HG02970 (cell line): ENCODE measurements at regions not wholly inside any gene's neighbourhood (a gene's known extent, or its start where the extent isn't known, plus 50 kb on each side); places are given as distances from the start of the nearest gene placed in this dataset.

Experiments used
- ATAC-seq: cut with Tn5 transposase; IDR thresholded peaks from one replicate; pipeline ENCODE4 v1.9.1; 2021; ENCODE audit warnings: mild to moderate bottlenecking, moderate library complexity, moderate number of reproducible peaks; ENCODE audit not compliant: unreplicated experiment, low FRiP score

DNA sequence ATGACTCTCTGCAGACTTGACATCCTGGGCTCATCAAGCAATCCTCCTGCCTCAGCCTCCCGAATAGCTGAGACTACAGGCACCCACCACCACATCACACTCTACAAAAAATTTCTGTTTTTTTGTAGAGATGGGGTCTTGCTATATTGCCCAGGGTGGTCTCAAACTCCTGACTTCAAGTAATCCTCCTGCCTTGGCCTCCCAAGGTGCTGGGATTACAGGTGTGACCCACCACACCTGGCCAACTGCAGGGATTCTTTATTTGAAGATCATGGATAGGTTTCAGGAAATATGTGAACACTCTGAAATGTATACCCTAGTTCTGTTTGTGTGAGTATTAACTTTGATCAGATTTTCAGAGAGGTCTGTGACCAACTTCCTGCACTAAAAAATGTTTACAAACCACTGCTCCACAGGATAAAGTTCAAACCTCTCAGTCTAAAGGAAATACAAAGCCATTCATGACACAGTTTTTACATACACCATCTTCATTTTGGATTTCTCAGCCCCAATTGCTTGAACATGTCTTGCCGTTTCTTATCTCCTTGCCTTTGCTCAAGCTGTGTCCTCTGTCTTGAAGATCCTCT lies 252.3 kb upstream of the FGGY start:
- ATAC-seq, result no peak

DNA sequence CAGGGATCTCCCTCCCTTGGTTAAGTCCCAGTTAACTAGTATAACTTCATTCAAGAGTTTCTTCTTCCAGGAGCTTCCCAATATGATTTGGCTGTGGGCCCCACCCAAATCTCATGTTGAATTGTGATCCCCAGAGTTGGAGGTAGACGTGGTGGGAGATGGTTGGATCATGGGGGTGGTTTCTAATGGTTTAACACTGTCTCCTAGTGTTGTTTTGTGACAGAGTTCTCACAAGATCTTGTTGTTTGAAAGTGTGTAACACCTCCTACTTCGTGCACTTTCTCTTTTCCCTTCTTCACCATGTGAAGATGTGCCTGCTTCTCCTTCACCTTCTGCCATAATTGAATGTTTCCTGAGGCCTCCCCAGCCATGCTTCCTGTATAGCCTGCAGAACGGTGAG lies 251.8 kb upstream of the FGGY start:
- no peak for ATAC-seq

DNA sequence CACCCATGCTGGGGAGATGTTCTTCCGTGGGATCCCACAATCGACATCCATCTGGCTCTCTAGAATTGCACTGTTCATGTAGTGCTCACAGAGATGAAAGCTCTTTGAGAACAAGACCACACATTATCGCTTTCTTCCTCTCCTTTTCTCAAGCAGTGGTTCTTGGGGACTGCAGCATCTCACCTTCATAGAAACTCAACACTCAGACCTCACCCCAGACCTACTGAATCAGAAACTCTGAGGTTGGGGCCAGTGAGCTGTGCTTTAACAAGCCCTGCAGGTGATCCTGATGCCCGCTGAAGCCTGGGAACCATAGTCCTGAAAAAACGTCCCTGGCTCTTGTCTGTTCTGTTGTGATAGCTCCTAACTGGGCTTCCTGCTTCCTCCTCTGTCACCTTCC lies 251.3 kb upstream of the FGGY start:
- ATAC-seq, result no peak

DNA sequence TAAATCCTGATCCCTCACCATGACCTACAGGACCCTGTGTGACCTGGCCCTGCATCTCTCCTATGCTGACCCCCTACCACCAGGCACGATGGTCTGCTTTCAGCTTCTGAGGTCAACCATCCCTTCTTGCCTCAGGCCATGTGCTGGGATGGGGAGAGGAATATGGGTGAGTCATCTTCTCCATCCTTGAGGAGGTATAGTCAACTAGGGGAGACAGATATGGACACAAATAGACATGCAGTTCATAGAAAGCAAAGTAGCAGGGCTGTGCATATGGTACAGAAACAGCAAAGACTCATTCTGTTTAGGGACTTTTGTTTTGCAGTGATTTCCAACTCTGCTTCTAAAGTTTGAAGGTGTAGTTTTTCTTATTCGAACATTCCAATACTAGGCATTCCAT lies 250.8 kb upstream of the FGGY start:
- no peak for ATAC-seq

DNA sequence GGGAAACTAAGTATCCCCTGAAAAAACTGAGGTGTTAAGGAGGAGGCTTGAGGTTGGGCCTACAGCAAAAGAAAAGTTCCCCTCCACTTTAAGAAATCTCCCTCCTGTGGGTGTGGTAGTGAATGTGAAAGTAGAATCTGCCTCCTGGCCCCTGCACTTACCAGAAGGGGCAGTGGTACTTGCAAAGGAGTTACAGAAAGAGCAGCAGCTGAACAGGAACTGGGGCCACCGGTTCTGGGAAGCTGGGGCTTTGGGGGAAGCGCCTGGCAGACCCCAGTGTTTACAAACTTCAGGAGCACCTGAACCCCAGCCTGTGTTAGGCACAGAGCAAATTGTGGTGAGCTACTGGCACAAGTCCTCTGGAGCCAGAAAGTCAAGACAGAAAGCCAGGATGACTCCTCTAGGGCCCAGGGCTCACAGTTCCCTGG lies 250.2 kb upstream of the FGGY start:
- peak; percentile 83 for ATAC-seq

DNA sequence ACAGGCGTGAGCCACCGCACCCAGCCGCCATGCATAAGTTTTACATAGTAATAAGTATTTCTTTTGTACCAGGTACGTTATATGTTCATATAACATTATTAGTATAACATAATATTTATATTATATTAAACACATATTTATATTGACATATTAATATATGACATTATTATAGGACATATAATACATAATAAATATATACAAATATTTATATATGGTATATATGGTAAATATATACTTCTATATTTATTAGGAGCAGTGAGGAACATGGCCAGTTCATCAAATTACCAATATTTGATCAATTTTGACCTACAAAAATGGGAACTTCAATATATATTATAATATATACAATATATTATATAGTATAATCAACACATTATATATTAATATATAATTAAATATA lies 245.9 kb upstream of the FGGY start:
- ATAC-seq, result no peak

DNA sequence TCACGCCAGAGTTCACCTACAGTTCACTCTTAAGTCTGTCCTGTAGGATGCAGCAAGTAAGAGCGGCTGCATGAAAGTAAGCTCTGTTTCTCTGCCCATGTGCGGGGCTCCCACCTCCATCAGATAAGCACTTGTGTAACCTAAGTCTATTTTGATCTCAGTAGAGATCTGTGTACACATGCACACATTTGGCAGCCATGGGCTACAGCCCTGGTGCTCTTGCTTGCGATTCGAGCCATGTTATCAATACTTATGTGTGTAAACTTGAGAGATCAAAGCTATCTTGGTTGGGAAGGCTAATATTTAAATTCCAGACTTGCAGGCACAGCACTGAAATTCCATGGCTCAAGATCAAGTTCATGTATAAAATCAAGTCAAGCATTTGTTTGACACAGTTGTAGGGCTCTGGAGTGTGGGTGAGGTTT lies 244.7 kb upstream of the FGGY start:
- no peak for ATAC-seq

DNA sequence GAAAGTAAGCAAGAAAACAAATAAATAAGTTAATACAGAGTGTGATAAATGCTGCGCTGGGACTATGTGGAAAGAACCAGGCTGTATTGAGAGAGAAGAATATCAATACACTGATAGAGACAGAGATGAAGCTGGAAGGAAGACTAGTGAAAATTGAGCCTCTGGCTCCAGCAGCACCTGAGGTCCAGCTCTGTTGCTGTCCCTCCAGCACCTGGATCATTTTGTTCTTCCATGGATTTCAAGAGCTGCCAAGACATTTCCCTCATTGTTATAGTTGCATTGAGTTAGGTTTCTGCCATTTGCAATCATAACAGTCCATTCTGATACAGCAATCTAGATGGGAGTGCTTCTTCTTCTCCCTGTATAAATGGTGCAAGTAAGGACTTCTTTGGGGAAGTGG lies 242.7 kb upstream of the FGGY start:
- ATAC-seq, result no peak

DNA sequence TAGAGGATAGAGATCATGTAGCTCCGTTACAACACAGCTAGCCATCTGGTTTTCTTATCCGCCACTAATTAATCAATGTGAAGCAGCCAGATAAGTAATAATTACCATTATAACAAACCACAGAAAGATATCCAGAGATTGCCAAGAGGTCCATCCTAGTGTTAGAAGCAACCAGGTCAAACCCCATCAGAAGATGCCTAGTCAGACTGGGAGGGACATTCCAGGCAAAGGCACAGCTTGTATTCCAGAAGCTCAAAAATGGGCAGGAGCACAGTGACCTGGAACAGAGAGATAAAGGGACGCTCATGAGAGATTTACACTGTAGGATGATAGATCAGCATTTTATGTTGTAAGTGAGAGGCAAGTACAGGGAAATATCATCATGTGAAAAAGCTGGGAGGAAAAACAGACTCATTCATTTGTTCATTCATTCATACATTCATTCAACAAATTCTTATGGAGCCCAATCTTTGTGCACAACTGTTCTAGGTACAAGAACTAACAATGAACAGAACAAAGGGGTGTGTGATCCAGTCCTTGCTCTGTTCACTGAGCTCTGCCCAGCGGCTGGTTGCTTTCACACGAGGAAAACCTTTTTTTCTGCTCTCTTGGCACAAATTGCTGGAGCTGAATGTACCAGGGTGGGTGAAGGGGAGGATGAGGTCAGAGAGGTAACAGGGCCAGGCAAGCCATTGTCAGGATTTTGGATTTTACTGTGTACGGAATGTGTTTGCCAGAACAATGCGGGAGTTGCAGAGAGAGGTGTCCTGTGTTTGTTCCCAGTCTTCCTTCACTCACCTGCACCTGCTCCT lies 240.8 kb upstream of the FGGY start:
- no peak for ATAC-seq

DNA sequence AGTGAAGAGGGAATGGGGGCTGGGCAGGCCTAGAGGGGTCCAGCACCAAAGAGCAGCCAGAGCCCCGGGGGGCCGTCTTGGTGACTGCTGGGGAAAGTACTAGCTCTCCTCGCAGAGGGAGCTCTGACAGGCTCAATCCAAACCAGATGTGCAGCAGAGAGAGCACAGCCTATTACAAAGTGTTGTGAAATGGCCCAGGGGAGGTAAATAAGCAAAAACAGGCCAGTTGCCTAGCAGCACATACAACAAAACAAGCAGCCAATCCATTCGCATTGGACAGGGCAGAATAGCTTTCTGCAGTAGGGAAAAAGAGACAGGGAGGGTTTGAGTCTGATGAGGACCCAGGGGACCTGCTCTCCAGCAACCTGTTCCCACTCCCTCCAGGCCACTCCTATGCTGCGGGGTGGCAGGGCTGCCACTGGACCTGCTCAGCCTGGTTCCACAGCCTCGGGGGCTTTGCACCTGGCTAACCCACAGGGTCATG lies 239.6 kb upstream of the FGGY start:
- no peak for ATAC-seq

DNA sequence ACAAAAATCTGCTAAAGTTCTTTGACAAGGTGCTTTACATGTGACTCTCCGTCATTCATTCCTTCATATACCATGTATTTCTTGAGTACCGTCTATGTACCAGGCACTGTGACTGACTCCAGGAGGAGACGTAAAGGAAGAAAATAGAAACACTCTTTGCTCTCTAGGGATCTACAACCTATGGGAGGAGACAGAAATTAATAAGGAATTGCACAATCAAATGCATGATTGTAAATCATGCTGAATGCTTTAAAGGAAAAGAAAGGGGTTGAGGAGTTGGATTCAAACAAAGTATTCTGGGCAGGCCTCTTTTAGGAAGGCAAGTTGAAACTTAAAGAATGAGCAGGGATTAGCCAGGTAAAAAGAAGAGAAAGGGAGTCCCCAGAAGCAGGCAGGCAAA lies 239.1 kb upstream of the FGGY start:
- ATAC-seq, result no peak

DNA sequence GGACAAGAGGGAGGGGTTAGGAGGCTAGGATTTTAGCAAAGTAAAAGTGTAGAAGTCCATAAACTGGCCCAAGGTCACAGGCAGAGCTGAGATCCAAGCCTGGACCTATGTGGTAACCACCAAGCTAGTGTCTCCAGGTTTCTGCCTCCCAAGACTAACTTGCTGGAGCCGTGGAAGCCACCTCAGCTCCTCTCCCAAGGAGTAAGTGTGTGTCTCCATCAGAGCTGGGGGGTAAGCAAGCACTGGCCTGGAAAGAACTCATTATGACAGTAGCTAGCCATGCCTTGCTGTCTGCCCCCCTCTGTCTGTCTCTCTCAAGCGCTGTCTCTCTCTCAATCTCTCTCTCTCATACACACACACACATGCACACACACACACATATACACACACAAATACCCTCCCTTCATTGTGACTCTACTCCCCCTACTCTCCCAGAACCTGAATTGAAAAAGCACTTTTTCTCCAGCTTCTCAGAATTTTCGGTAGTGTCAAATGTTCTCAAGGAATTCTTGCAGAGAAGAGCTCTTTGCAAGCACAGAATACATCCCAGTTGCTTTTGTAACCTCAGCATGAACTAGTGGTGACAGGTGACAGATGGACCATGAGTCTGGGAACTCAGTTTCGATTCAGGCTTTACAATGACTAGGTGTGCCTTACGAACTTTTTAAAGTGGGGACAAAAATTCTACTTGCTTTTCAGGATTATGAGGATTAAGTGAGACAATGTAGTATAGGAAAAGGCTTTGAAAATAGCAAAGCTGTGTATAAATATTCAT lies 238.0 kb upstream of the FGGY start:
- no peak for ATAC-seq

DNA sequence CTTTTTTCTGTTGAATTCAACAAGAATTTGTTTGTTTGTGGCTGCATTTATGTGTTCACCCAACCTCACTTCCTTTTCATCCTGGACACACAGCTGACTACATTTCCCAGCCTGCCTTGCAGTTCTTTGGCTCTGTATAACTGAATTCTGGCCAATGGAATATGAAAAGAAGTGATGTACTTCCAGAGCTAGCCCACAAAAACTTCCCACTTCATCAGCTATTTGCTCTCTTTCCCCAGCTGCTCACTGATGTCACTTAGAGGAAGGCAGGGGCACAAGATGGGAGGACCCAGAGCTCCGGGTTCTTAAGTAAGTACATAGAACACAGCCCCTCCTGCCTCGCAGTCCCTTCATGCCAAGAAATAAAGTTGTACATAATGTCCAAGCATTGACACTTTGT lies 235.0 kb upstream of the FGGY start:
- no peak for ATAC-seq

DNA sequence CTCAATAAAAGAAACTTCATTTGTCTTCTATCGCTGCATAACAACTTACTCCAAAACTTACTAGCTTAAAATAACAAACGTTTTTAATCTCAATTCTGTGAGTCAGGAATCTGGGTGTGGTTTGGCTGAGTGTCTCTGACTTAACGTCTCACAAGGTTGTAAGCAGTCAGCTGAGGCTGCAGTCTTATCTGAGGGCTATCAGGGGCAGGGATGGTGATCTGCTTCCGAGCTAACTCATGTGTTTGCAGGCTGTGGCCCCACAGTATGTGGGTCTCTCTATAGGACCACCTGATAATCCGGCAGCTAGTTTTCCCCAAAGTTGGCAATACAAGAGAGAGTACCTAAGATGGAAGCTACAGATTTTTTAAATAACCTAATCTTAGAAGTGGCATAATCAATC lies 234.2 kb upstream of the FGGY start:
- ATAC-seq, result no peak

DNA sequence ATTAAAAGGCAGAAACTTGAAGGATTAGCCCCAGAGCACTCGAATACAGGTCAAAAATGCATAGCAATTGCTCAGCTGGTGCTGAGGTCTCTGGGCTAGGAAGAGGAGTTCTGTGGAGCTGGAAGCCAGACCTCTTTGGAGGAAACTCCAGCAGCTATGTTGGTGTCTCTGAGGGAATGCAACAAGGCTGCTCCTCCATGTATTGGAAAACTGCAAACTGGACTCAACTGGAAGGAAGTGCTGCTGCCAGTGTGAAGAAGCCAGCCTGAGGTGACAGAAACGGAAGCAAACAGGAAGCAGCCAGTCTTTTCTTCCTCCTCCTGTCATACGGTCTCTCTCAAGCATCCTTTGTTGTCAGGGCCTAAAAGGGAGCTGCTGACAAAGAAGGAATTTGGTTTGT lies 233.4 kb upstream of the FGGY start:
- no peak for ATAC-seq

DNA sequence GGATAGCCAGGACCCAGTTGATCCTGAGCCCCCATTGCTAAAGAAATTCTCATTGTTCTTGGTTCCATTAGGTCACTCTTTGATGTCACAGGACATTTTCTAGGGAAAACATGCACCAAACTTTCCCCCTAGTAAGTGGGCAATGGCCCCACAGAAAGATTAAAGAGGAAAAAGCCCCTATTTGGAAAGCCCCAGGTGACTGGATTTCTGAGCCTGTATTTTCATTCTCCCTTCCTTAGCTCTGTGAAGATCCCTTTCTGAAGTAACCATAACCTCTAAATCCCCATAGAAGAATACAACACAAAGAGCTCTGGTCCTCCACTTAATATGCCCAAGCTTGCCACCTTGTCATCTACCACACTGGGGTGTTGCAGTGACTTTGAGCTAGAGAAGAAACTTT lies 232.3 kb upstream of the FGGY start:
- ATAC-seq, result no peak

DNA sequence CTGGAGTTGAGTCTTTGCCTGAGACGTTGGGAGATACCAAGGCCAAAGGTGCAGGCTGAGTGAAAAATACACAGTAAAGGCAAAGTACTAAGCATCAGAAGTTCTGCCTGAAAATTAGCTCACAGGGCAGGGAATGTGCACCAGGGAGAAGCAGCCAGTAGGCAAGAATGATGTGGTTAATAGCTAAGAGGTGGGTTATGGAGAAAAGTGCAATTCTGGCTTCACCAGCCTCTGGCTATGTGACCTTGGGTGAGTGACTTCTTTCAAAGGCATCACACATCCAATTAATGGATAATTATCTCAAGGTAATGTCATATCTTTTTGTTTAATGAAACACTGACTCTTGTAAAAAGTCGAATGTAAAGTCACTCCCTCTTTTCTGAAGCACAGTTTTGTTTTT lies 230.7 kb upstream of the FGGY start:
- no peak for ATAC-seq

DNA sequence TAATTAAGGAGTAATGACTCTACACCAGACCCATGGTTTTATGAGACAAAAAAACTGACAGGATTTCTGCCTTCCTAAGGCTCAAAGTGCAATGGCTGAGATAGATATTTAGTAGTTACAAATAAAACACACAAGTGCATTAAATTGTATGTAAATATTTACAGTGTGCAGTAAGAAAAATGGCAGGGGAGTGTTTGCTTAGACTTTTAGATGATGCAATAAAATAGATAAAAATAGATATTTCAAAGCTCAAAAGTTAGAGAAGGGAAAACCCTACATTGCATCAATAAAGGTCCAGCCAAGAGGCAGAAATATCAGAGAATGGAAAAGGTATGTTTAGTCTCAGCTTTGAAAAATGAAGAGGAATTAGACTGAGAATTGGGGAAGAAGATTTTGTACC lies 226.3 kb upstream of the FGGY start:
- ATAC-seq, result no peak

DNA sequence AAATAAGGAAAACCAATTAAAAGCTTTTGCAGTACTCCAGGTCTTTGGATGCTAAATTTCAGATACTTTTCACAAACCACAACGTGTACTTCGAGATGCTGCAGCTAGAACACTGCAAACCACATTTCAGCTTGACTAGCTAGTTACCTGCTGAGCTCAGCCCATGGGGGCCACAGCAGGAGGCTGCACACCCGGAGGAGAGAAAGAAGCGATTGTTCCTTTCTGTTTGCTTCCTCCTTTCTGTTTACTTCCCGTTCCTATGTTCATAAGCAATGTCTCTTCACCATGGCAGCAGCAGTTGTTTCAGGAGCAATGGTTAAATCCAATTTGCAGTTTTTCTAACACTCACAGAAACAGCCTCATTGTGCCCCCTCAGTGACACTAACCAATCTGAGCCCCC lies 225.6 kb upstream of the FGGY start:
- ATAC-seq, result no peak

DNA sequence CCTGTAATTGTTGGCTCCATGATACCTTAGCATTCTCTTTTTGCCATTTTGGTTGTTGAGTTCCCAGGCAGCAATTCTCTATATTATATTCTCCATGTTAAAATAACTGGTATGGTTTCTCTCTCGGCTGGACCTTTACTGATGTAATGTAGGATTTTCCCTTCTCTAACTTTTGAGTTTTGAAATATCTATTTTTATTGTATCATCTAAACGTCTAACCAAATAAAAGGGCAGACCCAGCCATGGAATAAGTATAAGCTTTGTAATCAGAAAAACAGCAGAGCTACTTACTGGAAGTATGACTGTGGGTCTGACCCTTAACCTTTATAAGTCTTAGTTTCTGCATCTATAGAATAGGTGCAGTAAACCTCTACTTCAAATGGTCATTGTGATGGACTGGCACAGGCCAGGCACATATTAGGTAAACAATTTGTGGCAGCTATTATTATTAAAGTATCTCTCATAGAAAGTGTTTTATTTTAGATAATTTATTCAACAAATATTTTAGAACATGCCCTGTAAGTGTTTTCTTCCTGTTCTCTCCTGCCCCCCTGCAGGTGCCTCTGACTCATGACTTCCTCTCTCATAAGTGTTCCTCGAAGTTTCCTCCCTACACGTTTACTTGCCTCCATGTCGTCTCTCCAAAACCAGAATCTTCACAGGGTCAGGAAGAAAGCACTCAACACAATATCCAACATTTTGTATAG lies 224.9 kb upstream of the FGGY start:
- ATAC-seq, result no peak

DNA sequence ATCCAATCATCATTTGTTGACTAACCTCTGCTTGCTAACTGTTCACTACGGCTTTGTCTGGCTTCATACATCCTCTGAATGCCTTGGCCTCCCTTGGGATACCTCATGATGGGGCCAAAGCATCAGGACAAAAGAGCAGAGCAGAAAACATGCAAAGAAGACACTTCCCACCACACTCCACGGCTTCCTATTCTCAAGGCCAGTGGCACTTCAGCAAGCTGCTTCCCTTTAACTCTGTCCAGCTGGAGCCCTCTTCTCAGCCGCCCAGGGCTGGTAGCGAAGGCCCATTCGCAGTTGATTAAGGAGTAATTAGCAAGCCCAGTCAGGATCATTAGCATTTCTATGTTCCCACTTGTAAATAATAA lies 224.3 kb upstream of the FGGY start:
- no peak for ATAC-seq
